IMR-90 (cell line): ENCODE measurements at regions not wholly inside any gene's neighbourhood (a gene's known extent, or its start where the extent isn't known, plus 50 kb on each side); places are given as distances from the start of the nearest gene placed in this dataset.

Source experiments
- ATAC-seq: fragments of 200-7000 bp; cut with Tn5 transposase; 2 replicates; pipeline ENCODE4 v1.9.1; 2020; ENCODE audit warnings: low read depth, mild to moderate bottlenecking, moderate library complexity
- BruUV-seq: library from RNA; stranded (reverse); fragments of 400-500 nt; replicated peaks from 2 replicates; lab custom pipeline; 2021; lab: Mats Ljungman, UMichigan
- CTCF ChIA-PET: fragments of 300-600 bp; formaldehyde crosslinking; extraction: SDS; loops from one replicate; lab custom pipeline; 2021; ENCODE audit warnings: antibody characterized with exemption; lab: Yijun Ruan, JAX
- POLR2A ChIA-PET: fragments of 300-600 bp; sonication (Branson Sonifier 250); formaldehyde crosslinking; loops from one replicate; lab custom pipeline; 2022; ENCODE audit warnings: antibody characterized with exemption; ENCODE audit not compliant: unreplicated experiment; lab: Charles Lee
- DNase-seq: peaks from one replicate; pipeline ENCODE4 v3.0.0; 2013
- H2AFZ ChIP-seq: replicated peaks from 2 replicates; pipeline ENCODE3; 2013; ENCODE audit warnings: low read length, mild to moderate bottlenecking; ENCODE audit not compliant: poor library complexity
- H2AK5ac ChIP-seq: 2 replicates; pipeline ENCODE4 v1.6.1; 2013; ENCODE audit warnings: low read depth, low read length, inconsistent platforms
- H2AK9ac ChIP-seq: replicated peaks from 2 replicates; pipeline ENCODE3; 2013; ENCODE audit warnings: mild to moderate bottlenecking, low read depth, low read length, moderate library complexity; ENCODE audit not compliant: poor library complexity
- H2BK120ac ChIP-seq: 2 replicates; pipeline ENCODE4 v1.6.1; 2013; ENCODE audit warnings: low read depth, low read length, inconsistent platforms
- H2BK15ac ChIP-seq: 3 replicates; pipeline ENCODE4 v1.6.1; 2013; ENCODE audit warnings: low read depth, low read length, inconsistent platforms
- H2BK20ac ChIP-seq: 2 replicates; pipeline ENCODE4 v1.6.1; 2013; ENCODE audit warnings: low read depth, mild to moderate bottlenecking, inconsistent platforms, low read length, moderate library complexity
- H2BK5ac ChIP-seq: 2 replicates; pipeline ENCODE4 v1.6.1; 2013; ENCODE audit warnings: mild to moderate bottlenecking, low read depth, low read length, inconsistent platforms; ENCODE audit not compliant: poor library complexity, severe bottlenecking
- H3K14ac ChIP-seq: replicated peaks from 2 replicates; pipeline ENCODE4 v1.6.1; 2013; ENCODE audit warnings: low read depth, low read length, inconsistent platforms
- H3K18ac ChIP-seq: 2 replicates; pipeline ENCODE4 v1.6.1; 2013; ENCODE audit warnings: low read depth, low read length, control low read depth
- H3K23ac ChIP-seq: 2 replicates; pipeline ENCODE4 v1.6.1; 2013; ENCODE audit warnings: low read depth, low read length, inconsistent platforms
- H3K27ac ChIP-seq: 2 replicates; pipeline ENCODE4 v1.5.1; 2013; ENCODE audit warnings: mild to moderate bottlenecking, control low read depth, low read length; ENCODE audit not compliant: insufficient read depth
- H3K27me3 ChIP-seq: 2 replicates; pipeline ENCODE4 v1.6.1; 2013; ENCODE audit warnings: low read length; ENCODE audit not compliant: control insufficient read depth, insufficient read depth
- H3K36me3 ChIP-seq: 2 replicates; pipeline ENCODE4 v1.6.1; 2013; ENCODE audit warnings: low read length, mixed read lengths; ENCODE audit not compliant: control insufficient read depth, insufficient read depth
- H3K4ac ChIP-seq: 2 replicates; pipeline ENCODE4 v1.6.1; 2013; ENCODE audit warnings: low read depth, low read length, inconsistent platforms
- H3K4me1 ChIP-seq: 2 replicates; pipeline ENCODE4 v1.6.1; 2013; ENCODE audit warnings: low read length, mixed read lengths; ENCODE audit not compliant: control insufficient read depth, insufficient read depth
- H3K4me2 ChIP-seq: 2 replicates; pipeline ENCODE4 v1.6.1; 2013; ENCODE audit warnings: low read depth, mild to moderate bottlenecking, control low read depth, low read length, moderate library complexity
- H3K4me3 ChIP-seq: 2 replicates; pipeline ENCODE4 v1.5.1; 2013; ENCODE audit warnings: low read depth, mild to moderate bottlenecking, control low read depth, low read length, moderate library complexity; ENCODE audit not compliant: insufficient read depth
- H3K56ac ChIP-seq: 2 replicates; pipeline ENCODE4 v1.6.1; 2013; ENCODE audit warnings: low read length, inconsistent platforms; ENCODE audit not compliant: insufficient read depth; ENCODE audit errors: extremely low read depth
- H3K79me1 ChIP-seq, 2 experiments: 2 replicates each; pipeline ENCODE4 v1.6.1; 2013; ENCODE audit warnings: low read length in 2 of 2, inconsistent platforms in 1 of 2, low read depth in 1 of 2
- H3K9ac ChIP-seq: 2 replicates; pipeline ENCODE4 v1.6.1; 2013; ENCODE audit warnings: low read depth, low read length, control low read depth
- H3K9me1 ChIP-seq: 2 replicates; pipeline ENCODE4 v1.6.1; 2013; ENCODE audit warnings: low read length, inconsistent platforms; ENCODE audit not compliant: insufficient read depth
- H3K9me3 ChIP-seq: 2 replicates; pipeline ENCODE4 v1.6.1; 2013; ENCODE audit warnings: low read length; ENCODE audit not compliant: control insufficient read depth, insufficient read depth
- H4K20me1 ChIP-seq: 2 replicates; pipeline ENCODE4 v1.6.1; 2013; ENCODE audit warnings: low read length, inconsistent platforms; ENCODE audit not compliant: insufficient read depth
- H4K5ac ChIP-seq: 2 replicates; pipeline ENCODE4 v1.6.1; 2013; ENCODE audit warnings: mild to moderate bottlenecking, low read depth, low read length, control low read depth
- H4K8ac ChIP-seq, 2 experiments: 2 replicates each; pipeline ENCODE4 v1.6.1; 2013; ENCODE audit warnings: low read depth in 2 of 2, low read length in 2 of 2, control low read depth in 1 of 2, inconsistent platforms in 1 of 2
- H4K91ac ChIP-seq: 2 replicates; pipeline ENCODE4 v1.6.1; 2013; ENCODE audit warnings: low read depth, low read length, inconsistent platforms; ENCODE audit not compliant: insufficient read depth
- CEBPB ChIP-seq: IDR thresholded peaks from 2 replicates; pipeline ENCODE4 v1.6.1; 2012; ENCODE audit warnings: low read depth, low read length, improper control_type of control experiment
- MAFK ChIP-seq: IDR thresholded peaks from 2 replicates; pipeline ENCODE4 v1.6.1; 2012; ENCODE audit warnings: low read depth, low read length, improper control_type of control experiment
- MAZ ChIP-seq: IDR thresholded peaks from 2 replicates; pipeline ENCODE4 v1.6.1; 2012; ENCODE audit warnings: low read depth, mild to moderate bottlenecking, low read length, improper control_type of control experiment, moderate library complexity, borderline replicate concordance
- POLR2A ChIP-seq: IDR thresholded peaks from 2 replicates; pipeline ENCODE4 v1.6.1; 2012; ENCODE audit warnings: mild to moderate bottlenecking, low read depth, low read length
- RAD21 ChIP-seq: IDR thresholded peaks from 2 replicates; pipeline ENCODE4 v1.6.1; 2012; ENCODE audit warnings: low read length, improper control_type of control experiment
- RCOR1 ChIP-seq: IDR thresholded peaks from 2 replicates; pipeline ENCODE4 v1.6.1; 2012; ENCODE audit warnings: mild to moderate bottlenecking, low read length, improper control_type of control experiment; ENCODE audit not compliant: insufficient replicate concordance
- WGBS, 2 experiments: methylation state at CpG; one replicate each; pipeline versions ENCODE4 v1.1.5 to v1.1.7; 2013; ENCODE audit warnings: missing lambda C conversion rate in 2 of 2; ENCODE audit not compliant: insufficient read length in 1 of 2; ENCODE audit errors: extremely low coverage in 2 of 2; 5-methylcytosine and 5-hydroxymethylcytosine counted together
- dilution Hi-C: fragments of 300-500 bp; cut with HindIII; formaldehyde crosslinking; loops from one replicate; pipeline ENCODE4 v1.14.3; 2018; ENCODE audit warnings: low sequenced_read_pairs; ENCODE audit not compliant: unreplicated experiment
- in situ Hi-C: fragments of 300-500 bp; cut with MboI; formaldehyde crosslinking; loops from 3 replicates; pipeline ENCODE4 v1.14.3; 2019; ENCODE audit warnings: low sequenced_read_pairs, inconsistent platforms, mixed read lengths
- intact Hi-C: fragments of 100-400 bp; cut with micrococcal nuclease; formaldehyde crosslinking; loops from 2 replicates; pipeline ENCODE4 v1.10.0; 2022
- TF ChIP-seq, protein P1 (sequence below): conservative IDR thresholded peaks from 2 replicates; pipeline ENCODE4 v1.5.1; 2012; ENCODE audit warnings: mild to moderate bottlenecking, low read depth, low read length, improper control_type of control experiment
- TF ChIP-seq, protein P2 (sequence below): fragments of 150-350 bp; IDR thresholded peaks from 2 replicates; pipeline ENCODE4 v1.6.1; 2017; ENCODE audit warnings: mild to moderate bottlenecking, antibody characterized with exemption, low read length, low read depth

DNA sequence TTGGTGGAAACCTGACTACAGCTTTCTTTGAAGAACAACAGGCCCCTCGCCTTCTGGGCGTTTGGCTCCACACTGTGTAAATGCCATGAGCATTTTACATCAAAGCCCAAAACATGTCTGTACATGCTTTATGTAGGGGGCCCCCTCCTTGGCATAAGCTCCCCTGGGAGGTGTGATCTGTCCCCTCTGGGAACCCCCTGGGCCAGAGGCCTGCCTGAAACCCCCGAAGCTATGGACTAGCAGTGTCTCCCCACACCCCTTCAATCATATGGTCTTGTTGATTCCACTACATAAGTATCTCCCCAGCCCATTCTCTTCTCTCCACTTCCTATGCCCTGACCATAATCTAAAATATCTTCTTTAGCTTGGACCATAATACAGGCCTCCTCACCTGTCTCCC is 241.5 kb downstream of the C1orf94 start:
- no peak overlapping the region for H3K23ac ChIP-seq
- no peak for TF ChIP-seq POLR2A
- no peak for TF ChIP-seq MAZ
- TF ChIP-seq MAFK = no peak
- no peak for TF ChIP-seq RCOR1
- TF ChIP-seq, protein P1, sequence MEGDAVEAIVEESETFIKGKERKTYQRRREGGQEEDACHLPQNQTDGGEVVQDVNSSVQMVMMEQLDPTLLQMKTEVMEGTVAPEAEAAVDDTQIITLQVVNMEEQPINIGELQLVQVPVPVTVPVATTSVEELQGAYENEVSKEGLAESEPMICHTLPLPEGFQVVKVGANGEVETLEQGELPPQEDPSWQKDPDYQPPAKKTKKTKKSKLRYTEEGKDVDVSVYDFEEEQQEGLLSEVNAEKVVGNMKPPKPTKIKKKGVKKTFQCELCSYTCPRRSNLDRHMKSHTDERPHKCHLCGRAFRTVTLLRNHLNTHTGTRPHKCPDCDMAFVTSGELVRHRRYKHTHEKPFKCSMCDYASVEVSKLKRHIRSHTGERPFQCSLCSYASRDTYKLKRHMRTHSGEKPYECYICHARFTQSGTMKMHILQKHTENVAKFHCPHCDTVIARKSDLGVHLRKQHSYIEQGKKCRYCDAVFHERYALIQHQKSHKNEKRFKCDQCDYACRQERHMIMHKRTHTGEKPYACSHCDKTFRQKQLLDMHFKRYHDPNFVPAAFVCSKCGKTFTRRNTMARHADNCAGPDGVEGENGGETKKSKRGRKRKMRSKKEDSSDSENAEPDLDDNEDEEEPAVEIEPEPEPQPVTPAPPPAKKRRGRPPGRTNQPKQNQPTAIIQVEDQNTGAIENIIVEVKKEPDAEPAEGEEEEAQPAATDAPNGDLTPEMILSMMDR = no peak
- TF ChIP-seq, protein P2, sequence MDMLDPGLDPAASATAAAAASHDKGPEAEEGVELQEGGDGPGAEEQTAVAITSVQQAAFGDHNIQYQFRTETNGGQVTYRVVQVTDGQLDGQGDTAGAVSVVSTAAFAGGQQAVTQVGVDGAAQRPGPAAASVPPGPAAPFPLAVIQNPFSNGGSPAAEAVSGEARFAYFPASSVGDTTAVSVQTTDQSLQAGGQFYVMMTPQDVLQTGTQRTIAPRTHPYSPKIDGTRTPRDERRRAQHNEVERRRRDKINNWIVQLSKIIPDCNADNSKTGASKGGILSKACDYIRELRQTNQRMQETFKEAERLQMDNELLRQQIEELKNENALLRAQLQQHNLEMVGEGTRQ = no peak
- TF ChIP-seq RAD21 = no peak
- TF ChIP-seq CEBPB = no peak
- no peak overlapping the region for H3K56ac ChIP-seq
- intact Hi-C loops = no loop called here
- no peaks in the 10 kb centered on the region for H3K27me3 ChIP-seq
- WGBS, 2 experiments = no CpG with 5 or more reads among the region's 3 CpGs
- BruUV-seq = no TSS peak
- H3K4me2 ChIP-seq = no peak overlapping the region
- H2AK9ac ChIP-seq = no peak overlapping the region
- H4K8ac ChIP-seq = no peak overlapping the region
- ATAC-seq (no peak), DNase-seq (no peak)
- in situ Hi-C loops = no loop called here
- no peak overlapping the region for H3K4ac ChIP-seq
- H3K14ac ChIP-seq = no peak overlapping the region
- H2BK15ac ChIP-seq = no peak overlapping the region
- H3K18ac ChIP-seq = no peak overlapping the region
- no peaks in the 10 kb centered on the region for H4K20me1 ChIP-seq
- no peak overlapping the region for H4K5ac ChIP-seq
- no peak overlapping the region for H3K9ac ChIP-seq
- ChIA-PET CTCF (no interaction called here), POLR2A (no interaction called here)
- H3K4me1 ChIP-seq = no peaks in the 10 kb centered on the region
- H3K79me1 ChIP-seq = no peaks in the 10 kb centered on the region
- H2BK20ac ChIP-seq = no peak overlapping the region
- peaks cover 33% of the 10 kb centered on the region for H3K9me3 ChIP-seq
- H2AK5ac ChIP-seq = no peak overlapping the region
- no peaks in the 10 kb centered on the region for H3K36me3 ChIP-seq
- no peak overlapping the region for H2AFZ ChIP-seq
- no peak overlapping the region for H2BK5ac ChIP-seq
- H3K4me3 ChIP-seq = no peak overlapping the region
- dilution Hi-C loops = no loop called here
- no peak overlapping the region for H4K91ac ChIP-seq
- H3K9me1 ChIP-seq = no peaks in the 10 kb centered on the region
- no peak overlapping the region for H3K27ac ChIP-seq
- H2BK120ac ChIP-seq = no peak overlapping the region
